DLD1 (cell line): ENCODE measurements at regions not wholly inside any gene's neighbourhood (a gene's known extent, or its start where the extent isn't known, plus 50 kb on each side); places are given as distances from the start of the nearest gene placed in this dataset.

Experiments
- in situ Hi-C: cut with HindIII; loops from 2 replicates; pipeline ENCODE4 v1.10.0; 2017; ENCODE audit warnings: low sequenced_read_pairs

- in situ Hi-C loops: no loop called here
Observed at GRCh38 chr5:158485604-158486081, 614.1 kb downstream of the EBF1 start.

GRCh38 chr5:158485047-158485446 is 614.7 kb downstream of the EBF1 start:
- in situ Hi-C loops: no loop called here

DNA sequence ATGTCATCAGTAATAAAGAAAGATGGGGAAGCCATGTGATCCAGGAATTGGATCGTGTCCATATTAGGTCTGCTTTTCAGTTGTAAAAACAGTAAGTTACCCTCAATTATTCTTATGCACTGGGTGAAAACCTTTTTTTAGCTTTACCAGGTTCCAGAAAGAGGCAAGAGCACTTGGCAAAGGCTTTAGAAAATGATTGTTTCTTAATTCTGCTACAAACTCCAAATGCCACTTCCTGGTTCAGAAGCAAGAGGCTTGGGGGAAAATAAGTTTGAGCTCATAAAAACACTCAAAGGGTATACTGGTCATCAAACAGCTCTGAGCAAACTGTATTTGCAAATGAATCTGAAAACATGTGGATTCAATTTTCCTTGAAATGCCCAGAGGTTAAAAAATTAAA is 615.6 kb downstream of the EBF1 start:
- in situ Hi-C loops: no loop called here

DNA sequence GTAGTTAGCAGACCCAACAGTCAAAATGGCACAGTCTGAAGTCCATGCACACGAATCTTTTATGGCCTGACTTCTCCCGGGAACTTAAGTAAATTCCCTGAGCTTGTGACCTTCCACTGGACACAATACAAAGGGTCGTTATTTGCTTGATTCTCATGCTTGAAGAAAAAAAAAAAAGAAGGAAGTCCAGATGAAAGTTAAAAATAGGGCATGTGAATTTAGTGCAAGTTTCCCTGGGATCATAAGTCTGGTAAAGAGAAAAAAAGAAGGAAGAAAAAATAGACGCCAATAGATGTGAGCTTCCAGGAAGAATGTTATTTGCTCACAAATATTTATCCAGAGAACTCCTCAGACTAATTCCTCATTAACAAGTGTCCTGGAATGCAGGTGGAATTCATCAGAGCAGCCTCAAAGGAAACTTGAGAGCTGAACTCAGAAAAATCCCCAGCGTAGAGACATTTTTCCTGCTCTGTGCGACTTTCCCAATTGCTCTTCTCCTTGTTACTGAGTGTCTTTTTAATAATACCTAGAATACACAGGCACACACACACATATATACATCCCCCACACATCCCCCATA is 616.3 kb downstream of the EBF1 start:
- in situ Hi-C loops: no loop called here

DNA sequence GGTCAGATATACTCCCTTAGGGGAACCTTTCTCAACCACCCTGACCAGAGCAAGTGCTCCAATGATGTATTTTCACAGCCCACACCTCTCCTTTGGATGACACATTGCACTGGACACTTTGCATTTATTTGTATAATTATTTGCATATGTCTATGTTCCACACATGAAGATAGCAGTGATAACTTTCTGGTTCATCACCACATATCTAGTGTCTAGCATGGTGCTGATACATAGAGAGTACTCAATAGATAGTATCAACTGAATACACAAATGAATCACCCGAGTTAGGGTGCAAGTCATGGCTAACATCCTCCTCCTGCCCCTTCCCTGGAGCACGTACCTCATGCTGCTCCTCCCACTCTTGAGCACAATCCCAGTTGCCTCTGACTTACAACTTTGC is 617.6 kb downstream of the EBF1 start:
- in situ Hi-C loops: no loop called here

- in situ Hi-C loops: no loop called here
Observed at GRCh38 chr5:158478139-158478538, 619.2 kb upstream of the CLINT1 start.

GRCh38 chr5:158477214-158477613 is 618.3 kb upstream of the CLINT1 start:
- in situ Hi-C loops: no loop called here

GRCh38 chr5:158473016-158473635 is 614.2 kb upstream of the CLINT1 start:
- in situ Hi-C loops: no loop called here

DNA sequence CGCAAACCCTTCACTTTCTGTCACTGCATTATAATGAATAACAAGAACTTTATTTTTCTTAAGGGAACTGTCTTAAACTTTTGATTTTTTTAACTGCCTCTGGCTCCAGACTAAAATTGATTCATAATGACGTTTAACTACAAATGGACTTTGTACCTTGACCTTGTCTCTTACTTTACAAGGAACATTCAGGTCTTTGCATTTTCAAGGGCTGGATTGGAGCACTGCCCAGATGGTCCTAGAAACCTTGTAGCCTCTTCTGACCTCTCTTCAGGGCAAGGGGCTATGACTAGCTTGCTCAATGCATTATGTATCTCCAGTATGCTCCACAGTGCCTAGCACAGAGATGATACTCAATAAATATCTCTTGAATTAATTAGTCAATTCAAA is 612.6 kb upstream of the CLINT1 start:
- in situ Hi-C loops: no loop called here

DNA sequence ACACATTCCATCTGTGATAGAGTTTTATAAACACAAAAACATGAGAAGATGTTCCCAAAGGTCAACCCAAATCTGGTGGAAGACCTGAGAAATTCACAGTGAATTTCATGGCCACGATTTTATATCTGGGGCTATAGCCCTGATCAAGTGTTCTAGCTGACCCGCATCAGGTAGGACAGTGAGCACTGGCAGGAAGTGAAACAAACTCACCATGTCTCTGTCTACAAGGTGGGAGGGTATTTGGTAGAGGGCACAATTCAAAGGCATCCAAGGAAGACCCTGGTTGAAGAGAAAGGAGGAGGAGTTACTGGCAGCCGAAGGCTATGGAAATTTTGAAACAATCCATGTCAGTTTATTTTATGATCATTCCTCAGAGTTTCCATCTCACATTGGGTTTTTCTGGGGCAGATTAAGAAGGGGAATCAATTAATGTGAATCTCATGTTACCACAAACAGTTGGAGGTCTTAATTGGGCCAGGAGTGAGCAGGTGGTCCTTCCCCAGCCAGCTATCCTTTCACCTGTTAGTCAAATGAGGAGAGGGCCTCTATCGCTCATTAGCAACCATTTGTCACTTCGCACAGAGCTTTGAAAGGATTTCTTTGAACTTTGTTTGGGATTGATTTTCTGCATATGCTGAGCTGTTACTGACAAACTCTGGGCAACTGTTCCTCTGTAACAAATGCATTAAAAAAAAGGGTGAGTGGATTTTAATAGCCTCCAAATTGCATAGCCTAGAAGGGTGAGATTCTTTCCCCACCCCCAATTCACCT is 612.0 kb upstream of the CLINT1 start:
- in situ Hi-C loops: no loop called here

- in situ Hi-C loops: no loop called here
Observed at GRCh38 chr5:158468444-158468843, 609.5 kb upstream of the CLINT1 start.

GRCh38 chr5:158466191-158466590 is 607.2 kb upstream of the CLINT1 start:
- in situ Hi-C loops: no loop called here

DNA sequence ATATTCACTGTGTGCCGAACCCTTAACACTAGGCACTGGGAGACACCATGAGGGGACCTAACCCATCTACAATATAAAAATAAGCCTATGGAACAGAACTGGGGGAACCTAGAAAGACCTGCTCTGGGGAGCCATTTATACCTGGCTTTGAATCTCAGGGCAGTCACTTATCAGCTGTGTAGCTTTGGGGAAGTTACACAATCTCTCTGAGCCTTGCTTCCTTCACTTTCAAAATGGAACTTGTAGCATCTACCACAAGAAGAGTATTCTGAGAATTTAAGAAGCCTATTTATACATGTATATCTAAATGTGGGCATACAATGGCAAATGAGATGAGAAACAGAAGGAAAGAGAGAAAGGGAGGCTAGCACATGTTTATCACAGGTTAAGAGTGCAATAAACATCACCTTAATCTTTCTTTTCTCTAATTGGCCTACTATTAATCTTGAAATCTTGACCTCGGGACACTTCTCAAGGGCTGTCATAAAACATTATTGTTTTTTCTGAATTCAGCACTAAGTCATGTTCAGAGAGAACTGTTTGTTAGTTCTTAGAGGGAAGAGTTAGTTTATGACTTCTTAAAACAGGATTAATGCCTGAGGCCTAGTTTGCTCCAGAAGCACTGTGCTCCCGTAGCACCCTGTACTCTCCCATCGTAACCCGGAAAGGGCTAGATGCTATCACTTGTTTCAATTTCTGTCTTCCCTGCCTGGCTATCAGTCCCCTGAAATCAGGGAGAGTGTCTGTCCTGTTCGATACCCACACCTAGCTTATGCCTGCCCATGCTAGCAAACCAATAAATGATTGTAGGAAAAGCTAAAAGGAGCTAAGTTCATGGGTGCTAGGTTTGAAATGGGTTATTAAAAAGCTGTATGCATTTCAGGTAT is 606.4 kb upstream of the CLINT1 start:
- in situ Hi-C loops: no loop called here

GRCh38 chr5:158464383-158464782 is 605.4 kb upstream of the CLINT1 start:
- in situ Hi-C loops: no loop called here

DNA sequence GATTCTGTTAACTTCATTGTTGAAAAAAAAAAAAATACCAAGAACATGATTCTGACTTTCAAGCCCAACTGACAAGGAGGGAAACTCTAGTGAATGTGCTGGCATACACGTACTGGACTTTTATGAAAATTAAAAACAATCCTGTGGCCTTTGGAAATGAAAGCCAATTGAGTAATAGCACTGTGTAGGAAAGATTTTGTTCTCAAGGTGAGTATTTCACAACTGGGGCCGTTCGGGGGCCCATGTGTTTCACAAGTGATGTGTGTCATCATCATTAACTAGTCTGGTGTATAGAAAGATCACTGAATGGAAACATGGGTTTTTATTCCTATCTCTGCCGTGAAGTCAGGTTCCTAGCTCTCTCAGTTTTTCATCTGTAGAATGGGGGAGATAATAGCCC is 605.0 kb upstream of the CLINT1 start:
- in situ Hi-C loops: no loop called here

- in situ Hi-C loops: no loop called here
Observed at GRCh38 chr5:158463188-158463587, 604.2 kb upstream of the CLINT1 start.

DNA sequence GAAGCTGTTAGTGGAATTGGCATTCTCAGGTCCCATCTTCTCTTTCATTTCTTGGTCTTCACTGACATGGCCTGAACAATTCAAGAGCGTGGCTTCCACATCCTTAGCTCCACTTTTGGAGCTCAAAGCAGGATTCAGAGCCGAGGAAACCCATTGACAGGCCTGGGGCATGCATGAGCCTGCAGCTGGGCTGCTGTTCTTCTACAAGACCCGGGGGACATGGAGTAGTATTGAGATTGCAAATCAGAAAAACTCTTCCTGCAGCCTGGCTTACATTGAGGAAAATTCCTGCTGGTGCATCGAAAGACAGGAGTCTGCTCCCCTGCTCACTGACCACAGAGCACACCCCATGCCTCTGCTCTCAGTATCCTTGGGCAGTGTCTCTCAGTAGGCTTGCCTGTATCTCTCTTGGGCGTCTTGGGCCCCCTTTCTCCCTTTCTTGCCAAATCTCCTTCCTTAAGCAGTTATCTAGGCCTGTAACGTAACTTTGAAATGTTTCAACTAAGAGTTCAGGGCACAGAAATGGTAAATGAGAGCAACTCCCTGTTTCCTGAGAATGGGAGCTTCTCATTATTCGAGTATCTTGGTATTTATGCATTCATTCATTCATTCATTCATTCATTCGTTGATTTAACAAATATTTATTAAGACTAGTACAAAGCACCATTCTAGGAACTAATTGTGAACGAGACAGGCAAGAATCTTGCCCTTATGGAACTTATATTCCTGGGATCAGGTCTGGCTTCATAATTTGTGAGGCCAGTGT is 603.6 kb upstream of the CLINT1 start:
- in situ Hi-C loops: no loop called here

DNA sequence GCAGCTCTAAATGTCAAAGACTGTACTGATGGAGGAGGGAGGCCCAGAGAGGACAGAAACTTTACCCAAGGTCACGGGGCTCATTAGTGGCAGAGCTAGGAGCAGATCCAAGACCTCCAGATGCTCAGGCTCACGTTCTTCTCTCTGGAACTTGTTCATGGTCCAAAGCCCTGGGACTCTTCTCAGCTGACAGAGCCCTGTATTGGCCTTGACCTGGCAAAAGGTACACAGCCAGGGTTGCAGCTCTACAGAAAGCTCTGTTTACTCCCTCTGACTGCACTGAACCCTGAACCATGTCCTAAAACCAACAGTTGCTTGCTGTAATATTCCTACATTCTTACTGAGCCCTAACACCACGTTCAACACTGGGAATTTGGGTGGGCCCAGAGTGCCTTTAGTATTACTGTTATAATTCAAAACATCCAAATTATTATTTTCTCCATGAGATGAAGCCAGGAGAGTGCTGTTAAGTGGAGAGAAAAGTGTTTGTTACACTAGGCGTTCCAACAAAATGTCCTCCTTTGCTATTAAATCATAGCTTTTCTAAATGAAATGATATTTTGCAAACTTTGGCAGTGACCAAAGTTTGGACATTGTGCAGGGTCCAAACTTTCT is 602.4 kb upstream of the CLINT1 start:
- in situ Hi-C loops: no loop called here

GRCh38 chr5:158458086-158458485 is 599.1 kb upstream of the CLINT1 start:
- in situ Hi-C loops: no loop called here

DNA sequence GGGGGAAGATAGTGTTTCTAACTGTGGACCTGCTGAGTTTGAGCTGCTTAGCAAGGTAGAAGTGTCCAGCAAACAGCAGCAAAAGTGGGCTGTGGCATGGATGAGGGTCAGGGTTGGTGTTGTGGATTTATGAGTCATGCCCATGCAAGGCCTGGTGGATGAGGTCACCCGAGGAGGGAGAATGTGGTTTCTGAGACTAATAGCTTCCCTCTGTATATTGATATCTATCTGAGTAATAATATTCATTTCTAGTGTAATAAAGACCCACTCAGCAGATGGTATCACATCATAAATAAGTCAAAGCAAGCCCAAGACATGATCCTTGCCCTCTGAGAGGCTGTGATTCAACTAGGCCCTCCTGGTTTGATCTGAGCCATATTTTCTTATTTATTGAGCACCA is 597.8 kb upstream of the CLINT1 start:
- in situ Hi-C loops: no loop called here
